Adrenal gland (tissue), 9 donors: ENCODE measurements at regions not wholly inside any gene's neighbourhood (a gene's known extent, or its start where the extent isn't known, plus 50 kb on each side); places are given as distances from the start of the nearest gene placed in this dataset.

Source experiments
- DNase-seq, 7 donors: peaks; one replicate each; pipeline ENCODE4 v3.0.0-alpha.2; 2019 to 2020
- H3K27ac ChIP-seq, 5 donors: fragments of 200-600 bp; sonication (generic) in 4 of 5; 1 replicate in 3 of 5; 2 replicates in 2 of 5; pipeline versions ENCODE4 v1.5.1 to v1.8.0; 2016 to 2020; ENCODE audit warnings: mild to moderate bottlenecking in 1 of 5
- H3K27me3 ChIP-seq: fragments of 200-600 bp; 2 replicates; pipeline ENCODE4 v1.8.0; 2021
- H3K36me3 ChIP-seq, 2 donors: fragments of 200-600 bp; replicated peaks in 1 of 2; 1 replicate in 1 of 2; 2 replicates in 1 of 2; pipeline versions ENCODE4 v1.5.1 to v1.8.0; 2018 to 2022
- H3K4me1 ChIP-seq, 2 donors: fragments of 200-600 bp; replicated peaks in 1 of 2; 1 replicate in 1 of 2; 2 replicates in 1 of 2; pipeline versions ENCODE4 v1.5.1 to v1.8.0; 2018 to 2021
- H3K4me3 ChIP-seq, 4 donors: fragments of 200-600 bp; sonication (generic) in 3 of 4; one replicate each; pipeline ENCODE4 v1.5.1; 2016 to 2018
- H3K9me3 ChIP-seq, 3 donors: fragments of 200-600 bp; sonication (generic) in 1 of 3; replicated peaks in 1 of 3; 1 replicate in 2 of 3; 2 replicates in 1 of 3; pipeline versions ENCODE4 v1.5.1 to v1.8.0; 2016 to 2021
- POLR2A ChIP-seq, 2 donors: fragments of 450-650 bp; IDR thresholded peaks; one replicate each; pipeline ENCODE4 v1.6.1; 2017; ENCODE audit warnings: antibody characterized with exemption in 2 of 2, mild to moderate bottlenecking in 2 of 2, moderate library complexity in 1 of 2
- WGBS, 4 donors: extraction: QIAGEN DNeasy Blood & Tissue Kit in 2 of 4; methylation state at CpG; one replicate each; pipeline versions ENCODE4 v1.1.5 to v1.1.7; 2013 to 2017; 5-methylcytosine and 5-hydroxymethylcytosine counted together
- intact Hi-C, 2 donors: fragments of 100-400 bp; cut with DNase I; formaldehyde crosslinking; loops; one replicate each; pipeline versions ENCODE4 v1.14.1 to v1.15.0; 2022 to 2023
- TF ChIP-seq, protein P1 (sequence below), 6 experiments: fragments of 450-650 bp in 4 of 6; fragments of 200-600 bp in 2 of 6; sonication (generic) in 1 of 6; IDR thresholded peaks; 1 replicate in 5 of 6; 2 replicates in 1 of 6; pipeline versions ENCODE4 v1.5.1 to v1.8.0; 2016 to 2021; ENCODE audit warnings: antibody characterized with exemption in 6 of 6, mild to moderate bottlenecking in 2 of 6, moderate library complexity in 1 of 6
- donor health status: healthy with polysubstance abuse.
- donor health status: Bipolar disorder and iron deficiency.
- donor health status: DM: yes; HTN: yes; CAD: no.
- donor health status: DM: no; HTN: no; CAD: no.
- donor health status: DM: no; HTN: no; CAD: no.

DNA sequence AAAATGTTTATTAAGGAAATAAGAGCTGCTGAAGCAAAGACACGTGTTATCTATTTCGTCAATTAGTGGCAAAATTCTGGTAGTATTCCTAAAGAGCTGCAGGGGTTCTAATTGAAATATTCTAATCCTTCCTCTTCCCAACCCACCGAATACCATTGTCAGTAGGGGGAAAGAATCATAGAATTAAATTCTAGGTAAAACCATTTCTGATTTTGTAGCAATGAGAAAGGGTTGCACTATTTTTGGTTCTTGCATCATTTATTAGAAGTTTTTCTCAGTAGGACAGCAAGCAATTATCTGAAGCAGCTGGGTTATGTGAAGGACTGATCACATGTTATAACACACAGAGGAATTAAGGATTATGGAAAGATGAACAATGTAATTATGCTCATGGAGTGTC is 80.3 kb upstream of the SEMA6A start:
- Histone ChIP-seq H3K27ac (no peak overlapping the region), H3K9me3 (no peaks in the 10 kb centered on the region), H3K36me3 (no peaks in the 10 kb centered on the region), H3K4me1 (no peaks in the 10 kb centered on the region), H3K4me3 (no peak overlapping the region), H3K27me3 (no peaks in the 10 kb centered on the region)
- 85 to 96% (median 89%) methylated on average over 3 of the region's 3 CpGs for WGBS, 4 donors
- no peak for TF ChIP-seq POLR2A (IDR thresholded peaks at IDR 0.05)
- TF ChIP-seq, protein P1, sequence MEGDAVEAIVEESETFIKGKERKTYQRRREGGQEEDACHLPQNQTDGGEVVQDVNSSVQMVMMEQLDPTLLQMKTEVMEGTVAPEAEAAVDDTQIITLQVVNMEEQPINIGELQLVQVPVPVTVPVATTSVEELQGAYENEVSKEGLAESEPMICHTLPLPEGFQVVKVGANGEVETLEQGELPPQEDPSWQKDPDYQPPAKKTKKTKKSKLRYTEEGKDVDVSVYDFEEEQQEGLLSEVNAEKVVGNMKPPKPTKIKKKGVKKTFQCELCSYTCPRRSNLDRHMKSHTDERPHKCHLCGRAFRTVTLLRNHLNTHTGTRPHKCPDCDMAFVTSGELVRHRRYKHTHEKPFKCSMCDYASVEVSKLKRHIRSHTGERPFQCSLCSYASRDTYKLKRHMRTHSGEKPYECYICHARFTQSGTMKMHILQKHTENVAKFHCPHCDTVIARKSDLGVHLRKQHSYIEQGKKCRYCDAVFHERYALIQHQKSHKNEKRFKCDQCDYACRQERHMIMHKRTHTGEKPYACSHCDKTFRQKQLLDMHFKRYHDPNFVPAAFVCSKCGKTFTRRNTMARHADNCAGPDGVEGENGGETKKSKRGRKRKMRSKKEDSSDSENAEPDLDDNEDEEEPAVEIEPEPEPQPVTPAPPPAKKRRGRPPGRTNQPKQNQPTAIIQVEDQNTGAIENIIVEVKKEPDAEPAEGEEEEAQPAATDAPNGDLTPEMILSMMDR (IDR thresholded peaks at IDR 0.05): no peak
- DNase-seq: no peak
- intact Hi-C loops: no loop called here

DNA sequence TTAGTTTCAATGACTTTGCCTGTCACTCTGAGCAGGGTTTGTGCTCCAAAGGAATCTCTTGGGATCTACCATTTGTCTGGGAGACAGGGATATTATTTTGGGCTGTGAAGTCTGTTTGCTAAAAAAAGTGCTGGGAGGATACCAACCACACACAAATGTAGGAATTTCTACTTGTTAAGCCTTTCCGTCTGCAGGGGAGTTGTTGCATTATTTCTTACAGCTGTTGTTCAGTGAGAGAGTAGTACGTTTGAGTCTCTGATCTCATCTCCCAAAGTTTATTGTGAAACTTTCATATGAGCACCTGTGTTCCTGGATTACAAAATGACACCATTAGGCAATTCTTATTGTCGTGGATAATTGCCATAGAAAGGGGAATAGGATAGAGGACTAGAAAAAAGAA is 78.3 kb upstream of the SEMA6A start:
- Histone ChIP-seq H3K27me3 (no peaks in the 10 kb centered on the region), H3K27ac (no peak overlapping the region), H3K4me3 (no peak overlapping the region), H3K9me3 (no peaks in the 10 kb centered on the region), H3K36me3 (no peaks in the 10 kb centered on the region), H3K4me1 (no peaks in the 10 kb centered on the region)
- intact Hi-C loops: no loop called here
- no peak for TF ChIP-seq POLR2A (IDR thresholded peaks at IDR 0.05)
- TF ChIP-seq, protein P1 (IDR thresholded peaks at IDR 0.05): no peak
- no peak for DNase-seq
- WGBS, 4 donors: 52 to 68% (median 62%) methylated on average over 3 of the region's 3 CpGs

- peak in 2 of 7 donors; percentile 7 to 10 for DNase-seq
- H3K9me3 ChIP-seq: no peaks in the 10 kb centered on the region
- H3K36me3 ChIP-seq: no peaks in the 10 kb centered on the region
- no peak overlapping the region for H3K27ac ChIP-seq
- no peaks in the 10 kb centered on the region for H3K4me1 ChIP-seq
- H3K4me3 ChIP-seq: no peak overlapping the region
- intact Hi-C loops: no loop called here
- WGBS, 4 donors: 53 to 63% (median 61%) methylated on average over 7 of the region's 7 CpGs
- H3K27me3 ChIP-seq: no peaks in the 10 kb centered on the region
- TF ChIP-seq, protein P1 (IDR thresholded peaks at IDR 0.05): no peak
- TF ChIP-seq POLR2A (IDR thresholded peaks at IDR 0.05): no peak
Measured at GRCh38 chr5:116652196-116652729, 77.6 kb upstream of the SEMA6A start.

DNA sequence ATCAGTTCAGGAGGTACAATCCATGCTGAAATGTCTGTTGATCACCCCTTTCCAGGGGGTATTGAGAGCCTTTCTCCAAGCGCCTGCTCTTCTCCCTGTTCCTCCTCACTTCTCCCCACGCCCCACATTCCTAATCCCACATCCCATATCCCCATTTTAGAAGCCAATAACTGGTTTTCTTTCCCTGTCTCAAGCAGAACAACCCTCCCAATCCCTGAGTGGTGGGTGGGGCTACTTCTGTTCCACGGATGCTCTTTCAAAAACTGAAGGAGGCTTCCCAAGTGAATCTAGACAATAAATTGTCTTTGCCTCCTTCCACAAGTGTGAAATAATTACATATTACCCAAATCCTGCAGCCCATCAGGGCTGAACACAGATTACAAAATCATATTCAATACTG is 77.0 kb upstream of the SEMA6A start:
- TF ChIP-seq, protein P1 (IDR thresholded peaks at IDR 0.05): no peak
- TF ChIP-seq POLR2A (IDR thresholded peaks at IDR 0.05): no peak
- no peaks in the 10 kb centered on the region for H3K4me1 ChIP-seq
- WGBS, 4 donors: 73 to 85% (median 75%) methylated on average over 3 of the region's 3 CpGs
- no peak overlapping the region for H3K27ac ChIP-seq
- DNase-seq: no peak
- intact Hi-C loops: no loop called here
- no peak overlapping the region for H3K4me3 ChIP-seq
- H3K9me3 ChIP-seq: no peaks in the 10 kb centered on the region
- H3K27me3 ChIP-seq: no peaks in the 10 kb centered on the region
- no peaks in the 10 kb centered on the region for H3K36me3 ChIP-seq
